ENCODE measurements at regions not wholly inside any gene's neighbourhood (a gene's known extent, or its start where the extent isn't known, plus 50 kb on each side); places are given as distances from the start of the nearest gene placed in this dataset.

- Mint-ChIP-seq H3K27ac (ENCODE audit: unreplicated experiment) (no peak overlapping the region), H3K4me3 (ENCODE audit: low read depth, unreplicated experiment) (no peak overlapping the region), H3K36me3 (ENCODE audit: insufficient read depth, unreplicated experiment) (no peaks in the 10 kb centered on the region), H3K9me3 (ENCODE audit: low read depth, unreplicated experiment) (peaks cover 4% of the 10 kb centered on the region), H3K27me3 (ENCODE audit: unreplicated experiment) (no peaks in the 10 kb centered on the region), H3K4me1 (ENCODE audit: low read depth, unreplicated experiment) (no peaks in the 10 kb centered on the region)
- no peak for DNase-seq
- intact Hi-C loops (cut with micrococcal nuclease; ENCODE audit: unreplicated experiment), result no loop called here
- BruUV-seq (replicated peaks), result no TSS peak
- TF ChIP-seq CTCF (IDR thresholded peaks at IDR 0.05; ENCODE audit: unreplicated experiment), result no peak
- CTCF ChIA-PET, result no interaction called here
Observed at GRCh38 chr1:103469801-103470200, 55.7 kb upstream of the RNPC3 start.

GRCh38 chr1:103467100-103467499 is 58.4 kb upstream of the RNPC3 start:
- no peak for TF ChIP-seq CTCF (IDR thresholded peaks at IDR 0.05; ENCODE audit: unreplicated experiment)
- CTCF ChIA-PET, result no interaction called here
- Mint-ChIP-seq H3K4me3 (ENCODE audit: low read depth, unreplicated experiment) (no peak overlapping the region), H3K4me1 (ENCODE audit: low read depth, unreplicated experiment) (no peaks in the 10 kb centered on the region), H3K27ac (ENCODE audit: unreplicated experiment) (no peak overlapping the region), H3K36me3 (ENCODE audit: insufficient read depth, unreplicated experiment) (no peaks in the 10 kb centered on the region), H3K9me3 (ENCODE audit: low read depth, unreplicated experiment) (peaks cover 4% of the 10 kb centered on the region), H3K27me3 (ENCODE audit: unreplicated experiment) (no peaks in the 10 kb centered on the region)
- BruUV-seq (replicated peaks), result no TSS peak
- intact Hi-C loops (cut with micrococcal nuclease; ENCODE audit: unreplicated experiment), result no loop called here
- no peak for DNase-seq

GRCh38 chr1:103461161-103462105 is 64.1 kb upstream of the RNPC3 start:
- no peak for DNase-seq
- no peak overlapping the region for H3K27ac Mint-ChIP-seq (ENCODE audit: unreplicated experiment)
- intact Hi-C loops (cut with micrococcal nuclease; ENCODE audit: unreplicated experiment), result loop anchor here (5.0 kb wide), 2 partner anchors 56 to 354 kb away; partner anchors contain the start of gene COL11A1
- no TSS peak for BruUV-seq (replicated peaks)
- no peak for TF ChIP-seq CTCF (IDR thresholded peaks at IDR 0.05; ENCODE audit: unreplicated experiment)
- H3K9me3 Mint-ChIP-seq (ENCODE audit: low read depth, unreplicated experiment), result no peaks in the 10 kb centered on the region
- no peak overlapping the region for H3K4me3 Mint-ChIP-seq (ENCODE audit: low read depth, unreplicated experiment)
- CTCF ChIA-PET, result interaction anchor here (1.1 kb wide), 1 partner anchor 355 kb away, joined by 8 read pairs; no protein-coding TSS in a partner anchor
- no peaks in the 10 kb centered on the region for H3K27me3 Mint-ChIP-seq (ENCODE audit: unreplicated experiment)
- H3K36me3 Mint-ChIP-seq (ENCODE audit: insufficient read depth, unreplicated experiment), result no peaks in the 10 kb centered on the region
- H3K4me1 Mint-ChIP-seq (ENCODE audit: low read depth, unreplicated experiment), result no peaks in the 10 kb centered on the region

GRCh38 chr1:103460511-103460910 is 65.0 kb upstream of the RNPC3 start:
- Mint-ChIP-seq H3K36me3 (ENCODE audit: insufficient read depth, unreplicated experiment) (no peaks in the 10 kb centered on the region), H3K27me3 (ENCODE audit: unreplicated experiment) (no peaks in the 10 kb centered on the region), H3K27ac (ENCODE audit: unreplicated experiment) (no peak overlapping the region), H3K9me3 (ENCODE audit: low read depth, unreplicated experiment) (no peaks in the 10 kb centered on the region), H3K4me3 (ENCODE audit: low read depth, unreplicated experiment) (no peak overlapping the region), H3K4me1 (ENCODE audit: low read depth, unreplicated experiment) (no peaks in the 10 kb centered on the region)
- CTCF ChIA-PET, result interaction anchor here (1.1 kb wide), 1 partner anchor 354 kb away, joined by 8 read pairs; no protein-coding TSS in a partner anchor
- no peak for TF ChIP-seq CTCF (IDR thresholded peaks at IDR 0.05; ENCODE audit: unreplicated experiment)
- BruUV-seq (replicated peaks), result no TSS peak
- no peak for DNase-seq
- intact Hi-C loops (cut with micrococcal nuclease; ENCODE audit: unreplicated experiment), result loop anchor here (5.0 kb wide), 2 partner anchors 57 to 353 kb away; partner anchors contain the start of gene COL11A1
